ENCODE measurements at regions not wholly inside any gene's neighbourhood (a gene's known extent, or its start where the extent isn't known, plus 50 kb on each side); places are given as distances from the start of the nearest gene placed in this dataset.

- TF ChIP-seq, protein P1, sequence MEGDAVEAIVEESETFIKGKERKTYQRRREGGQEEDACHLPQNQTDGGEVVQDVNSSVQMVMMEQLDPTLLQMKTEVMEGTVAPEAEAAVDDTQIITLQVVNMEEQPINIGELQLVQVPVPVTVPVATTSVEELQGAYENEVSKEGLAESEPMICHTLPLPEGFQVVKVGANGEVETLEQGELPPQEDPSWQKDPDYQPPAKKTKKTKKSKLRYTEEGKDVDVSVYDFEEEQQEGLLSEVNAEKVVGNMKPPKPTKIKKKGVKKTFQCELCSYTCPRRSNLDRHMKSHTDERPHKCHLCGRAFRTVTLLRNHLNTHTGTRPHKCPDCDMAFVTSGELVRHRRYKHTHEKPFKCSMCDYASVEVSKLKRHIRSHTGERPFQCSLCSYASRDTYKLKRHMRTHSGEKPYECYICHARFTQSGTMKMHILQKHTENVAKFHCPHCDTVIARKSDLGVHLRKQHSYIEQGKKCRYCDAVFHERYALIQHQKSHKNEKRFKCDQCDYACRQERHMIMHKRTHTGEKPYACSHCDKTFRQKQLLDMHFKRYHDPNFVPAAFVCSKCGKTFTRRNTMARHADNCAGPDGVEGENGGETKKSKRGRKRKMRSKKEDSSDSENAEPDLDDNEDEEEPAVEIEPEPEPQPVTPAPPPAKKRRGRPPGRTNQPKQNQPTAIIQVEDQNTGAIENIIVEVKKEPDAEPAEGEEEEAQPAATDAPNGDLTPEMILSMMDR (IDR thresholded peaks at IDR 0.05 in 2 of 3, conservative IDR thresholded peaks at IDR 0.05 in 1 of 3; ENCODE audit: borderline replicate concordance in 1 of 3, insufficient read depth in 1 of 3, low read depth in 2 of 3, low read length in 2 of 3): no peak
- no peak for TF ChIP-seq POLR2AphosphoS5 (IDR thresholded peaks at IDR 0.05; ENCODE audit: low read depth, low read length)
- TF ChIP-seq POLR2A (IDR thresholded peaks at IDR 0.05; ENCODE audit: borderline replicate concordance, extremely low read depth, insufficient read depth, insufficient read length): no peak
These were observed 157.7 kb upstream of the NAMPT start for GRCh38 chr7:106442476-106442875.

Data from HCT116 (cell line).